Endothelial cell of umbilical vein (primary cell): ENCODE measurements at regions not wholly inside any gene's neighbourhood (a gene's known extent, or its start where the extent isn't known, plus 50 kb on each side); places are given as distances from the start of the nearest gene placed in this dataset.

ENCODE experiments used
- EZH2 ChIP-seq: IDR thresholded peaks from 2 replicates; pipeline ENCODE4 v1.6.1; 2012; ENCODE audit warnings: borderline replicate concordance, low read depth, mild to moderate bottlenecking, moderate library complexity, low read length, inconsistent platforms; ENCODE audit not compliant: severe bottlenecking
- POLR2A ChIP-seq: IDR thresholded peaks from 2 replicates; pipeline ENCODE4 v1.6.1; 2012; ENCODE audit warnings: low read depth, mild to moderate bottlenecking, control low read depth, low read length
- POLR2AphosphoS5 ChIP-seq: IDR thresholded peaks from 2 replicates; pipeline ENCODE4 v1.6.1; 2012; ENCODE audit warnings: low read depth, mild to moderate bottlenecking, control low read depth, low read length, moderate library complexity; ENCODE audit not compliant: insufficient read depth
- TF ChIP-seq, protein P1 (sequence below), 2 donors: IDR thresholded peaks; 1 replicate in 1 of 2; 2 replicates in 1 of 2; pipeline ENCODE4 v1.5.1; 2011; ENCODE audit warnings: low read length in 2 of 2, mild to moderate bottlenecking in 2 of 2, moderate library complexity in 2 of 2, control low read depth in 1 of 2, inconsistent platforms in 1 of 2, low read depth in 1 of 2; ENCODE audit not compliant: insufficient read depth in 1 of 2; ENCODE audit errors: extremely low read depth in 1 of 2
- TF ChIP-seq, protein P2 (sequence below): IDR thresholded peaks from 2 replicates; pipeline ENCODE4 v1.6.1; 2011; ENCODE audit not compliant: insufficient read depth, insufficient read length

DNA sequence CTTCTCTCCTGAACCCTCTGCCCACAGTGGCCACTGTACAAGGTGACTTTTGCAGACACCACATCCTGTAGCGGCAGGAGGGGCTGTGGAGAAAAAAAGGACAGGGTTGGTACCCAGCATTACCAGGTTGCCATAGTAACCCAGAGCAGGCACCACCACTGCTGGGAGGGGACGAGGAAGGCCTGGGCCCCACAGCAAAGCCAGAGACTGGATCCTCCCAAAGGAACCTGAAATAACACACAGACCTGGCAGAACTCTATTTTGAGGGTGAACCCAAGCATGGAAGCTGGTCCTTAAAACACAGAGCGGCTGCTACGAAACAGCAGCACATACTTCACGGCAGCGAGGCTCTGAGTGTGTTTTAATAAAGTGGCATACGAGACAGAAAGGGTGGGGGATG is 380.6 kb downstream of the CTTN start:
- TF ChIP-seq, protein P1, sequence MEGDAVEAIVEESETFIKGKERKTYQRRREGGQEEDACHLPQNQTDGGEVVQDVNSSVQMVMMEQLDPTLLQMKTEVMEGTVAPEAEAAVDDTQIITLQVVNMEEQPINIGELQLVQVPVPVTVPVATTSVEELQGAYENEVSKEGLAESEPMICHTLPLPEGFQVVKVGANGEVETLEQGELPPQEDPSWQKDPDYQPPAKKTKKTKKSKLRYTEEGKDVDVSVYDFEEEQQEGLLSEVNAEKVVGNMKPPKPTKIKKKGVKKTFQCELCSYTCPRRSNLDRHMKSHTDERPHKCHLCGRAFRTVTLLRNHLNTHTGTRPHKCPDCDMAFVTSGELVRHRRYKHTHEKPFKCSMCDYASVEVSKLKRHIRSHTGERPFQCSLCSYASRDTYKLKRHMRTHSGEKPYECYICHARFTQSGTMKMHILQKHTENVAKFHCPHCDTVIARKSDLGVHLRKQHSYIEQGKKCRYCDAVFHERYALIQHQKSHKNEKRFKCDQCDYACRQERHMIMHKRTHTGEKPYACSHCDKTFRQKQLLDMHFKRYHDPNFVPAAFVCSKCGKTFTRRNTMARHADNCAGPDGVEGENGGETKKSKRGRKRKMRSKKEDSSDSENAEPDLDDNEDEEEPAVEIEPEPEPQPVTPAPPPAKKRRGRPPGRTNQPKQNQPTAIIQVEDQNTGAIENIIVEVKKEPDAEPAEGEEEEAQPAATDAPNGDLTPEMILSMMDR (IDR thresholded peaks at IDR 0.05; ENCODE audit: extremely low read depth in 1 of 2, insufficient read depth in 1 of 2, low read depth in 1 of 2, low read length in 2 of 2), result no peak
- TF ChIP-seq, protein P2, sequence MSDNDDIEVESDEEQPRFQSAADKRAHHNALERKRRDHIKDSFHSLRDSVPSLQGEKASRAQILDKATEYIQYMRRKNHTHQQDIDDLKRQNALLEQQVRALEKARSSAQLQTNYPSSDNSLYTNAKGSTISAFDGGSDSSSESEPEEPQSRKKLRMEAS, result no peak
- TF ChIP-seq POLR2A (no peak), EZH2 (no peak), POLR2AphosphoS5 (no peak)
